Activated T-cell treated with anti-CD3 and anti-CD28 coated beads, Interleukin-2, amount 50 U/mL, for 4 hours (primary cell): ENCODE measurements at regions not wholly inside any gene's neighbourhood (a gene's known extent, or its start where the extent isn't known, plus 50 kb on each side); places are given as distances from the start of the nearest gene placed in this dataset.

ENCODE experiments used
- ATAC-seq, 2 donors: fragments of 200-7000 bp; cut with Tn5 transposase; one replicate each; pipeline ENCODE4 v1.10.0; 2021
- DNase-seq: peaks from one replicate; pipeline ENCODE4 v3.0.0-alpha.2; 2020
- H3K27me3 Mint-ChIP-seq: one replicate; pipeline ENCODE4 v1.8.0; 2021; ENCODE audit warnings: low read depth, mixed read lengths
- H3K36me3 Mint-ChIP-seq: one replicate; pipeline ENCODE4 v1.8.0; 2022; ENCODE audit warnings: mixed read lengths; ENCODE audit not compliant: insufficient read depth
- H3K4me1 Mint-ChIP-seq: one replicate; pipeline ENCODE4 v1.8.0; 2021; ENCODE audit warnings: low read depth, mixed read lengths
- H3K4me3 Mint-ChIP-seq: one replicate; pipeline ENCODE4 v1.8.0; 2021; ENCODE audit warnings: mild to moderate bottlenecking, moderate library complexity, mixed read lengths
- H3K9me3 Mint-ChIP-seq: one replicate; pipeline ENCODE4 v1.8.0; 2021; ENCODE audit warnings: mixed read lengths

- no peak for ATAC-seq
- Mint-ChIP-seq H3K9me3 (no peaks in the 10 kb centered on the region), H3K4me1 (no peaks in the 10 kb centered on the region), H3K27me3 (no peaks in the 10 kb centered on the region), H3K4me3 (no peak overlapping the region), H3K36me3 (peaks cover 2% of the 10 kb centered on the region)
- DNase-seq, result no peak
Observed at GRCh38 chr2:15773204-15773603, 167.1 kb upstream of the MYCN start.

- Mint-ChIP-seq H3K9me3 (no peaks in the 10 kb centered on the region), H3K4me1 (no peaks in the 10 kb centered on the region), H3K27me3 (no peaks in the 10 kb centered on the region), H3K36me3 (peaks cover 2% of the 10 kb centered on the region), H3K4me3 (no peak overlapping the region)
- DNase-seq, result no peak
- ATAC-seq, result no peak
Observed at GRCh38 chr2:15773846-15774245, 166.5 kb upstream of the MYCN start.

GRCh38 chr2:15775753-15776628 is 164.4 kb upstream of the MYCN start:
- ATAC-seq (no peak), DNase-seq (no peak)
- peaks cover 2% of the 10 kb centered on the region for H3K36me3 Mint-ChIP-seq
- no peak overlapping the region for H3K4me3 Mint-ChIP-seq
- H3K27me3 Mint-ChIP-seq, result peaks cover 6% of the 10 kb centered on the region
- H3K9me3 Mint-ChIP-seq, result no peaks in the 10 kb centered on the region
- H3K4me1 Mint-ChIP-seq, result no peaks in the 10 kb centered on the region

GRCh38 chr2:15776629-15776919 is 163.8 kb upstream of the MYCN start:
- DNase-seq, result no peak
- no peaks in the 10 kb centered on the region for H3K9me3 Mint-ChIP-seq

GRCh38 chr2:15776992-15777702 is 163.2 kb upstream of the MYCN start:
- no peaks in the 10 kb centered on the region for H3K4me1 Mint-ChIP-seq
- peaks cover 6% of the 10 kb centered on the region for H3K27me3 Mint-ChIP-seq
- DNase-seq (no peak), ATAC-seq (no peak)
- H3K4me3 Mint-ChIP-seq, result no peak overlapping the region
- peaks cover 2% of the 10 kb centered on the region for H3K36me3 Mint-ChIP-seq
- no peaks in the 10 kb centered on the region for H3K9me3 Mint-ChIP-seq

More at GRCh38 chr2:15776629-15776919, 163.8 kb upstream of the MYCN start:
- peaks cover 2% of the 10 kb centered on the region for H3K36me3 Mint-ChIP-seq
- H3K4me1 Mint-ChIP-seq, result no peaks in the 10 kb centered on the region
- no peak overlapping the region for H3K4me3 Mint-ChIP-seq
- no peak for ATAC-seq
- H3K27me3 Mint-ChIP-seq, result peaks cover 6% of the 10 kb centered on the region

GRCh38 chr2:15777795-15778371 is 162.5 kb upstream of the MYCN start:
- DNase-seq, result no peak

GRCh38 chr2:15778529-15779219 is 161.7 kb upstream of the MYCN start:
- Mint-ChIP-seq H3K27me3 (peaks cover 6% of the 10 kb centered on the region), H3K36me3 (peaks cover 2% of the 10 kb centered on the region), H3K4me3 (no peak overlapping the region), H3K4me1 (no peaks in the 10 kb centered on the region), H3K9me3 (no peaks in the 10 kb centered on the region)
- ATAC-seq (no peak), DNase-seq (no peak)

More at GRCh38 chr2:15777795-15778371, 162.5 kb upstream of the MYCN start:
- no peaks in the 10 kb centered on the region for H3K4me1 Mint-ChIP-seq
- H3K27me3 Mint-ChIP-seq, result peaks cover 6% of the 10 kb centered on the region
- no peaks in the 10 kb centered on the region for H3K9me3 Mint-ChIP-seq
- H3K4me3 Mint-ChIP-seq, result no peak overlapping the region
- ATAC-seq, result no peak
- peaks cover 2% of the 10 kb centered on the region for H3K36me3 Mint-ChIP-seq

GRCh38 chr2:15779381-15780041 is 160.8 kb upstream of the MYCN start:
- Mint-ChIP-seq H3K36me3 (peaks cover 2% of the 10 kb centered on the region), H3K27me3 (peaks cover 6% of the 10 kb centered on the region), H3K4me3 (no peak overlapping the region), H3K9me3 (no peaks in the 10 kb centered on the region), H3K4me1 (no peaks in the 10 kb centered on the region)
- DNase-seq (no peak), ATAC-seq (no peak)

- DNase-seq (no peak), ATAC-seq (no peak)
- H3K36me3 Mint-ChIP-seq, result peaks cover 2% of the 10 kb centered on the region
- no peaks in the 10 kb centered on the region for H3K4me1 Mint-ChIP-seq
- H3K4me3 Mint-ChIP-seq, result no peak overlapping the region
- no peaks in the 10 kb centered on the region for H3K9me3 Mint-ChIP-seq
- H3K27me3 Mint-ChIP-seq, result peaks cover 6% of the 10 kb centered on the region
Observed at GRCh38 chr2:15780234-15780633, 160.1 kb upstream of the MYCN start.

- ATAC-seq (no peak), DNase-seq (no peak)
- no peak overlapping the region for H3K4me3 Mint-ChIP-seq
- H3K36me3 Mint-ChIP-seq, result peaks cover 2% of the 10 kb centered on the region
- H3K9me3 Mint-ChIP-seq, result no peaks in the 10 kb centered on the region
- no peaks in the 10 kb centered on the region for H3K4me1 Mint-ChIP-seq
- peaks cover 6% of the 10 kb centered on the region for H3K27me3 Mint-ChIP-seq
Observed at GRCh38 chr2:15780912-15781574, 159.3 kb upstream of the MYCN start.

GRCh38 chr2:15782009-15782751 is 158.2 kb upstream of the MYCN start:
- H3K27me3 Mint-ChIP-seq, result peaks cover 6% of the 10 kb centered on the region
- DNase-seq (no peak), ATAC-seq (no peak)
- H3K4me3 Mint-ChIP-seq, result no peak overlapping the region
- peaks cover 2% of the 10 kb centered on the region for H3K36me3 Mint-ChIP-seq
- H3K4me1 Mint-ChIP-seq, result no peaks in the 10 kb centered on the region
- no peaks in the 10 kb centered on the region for H3K9me3 Mint-ChIP-seq

- H3K9me3 Mint-ChIP-seq, result no peaks in the 10 kb centered on the region
- no peak for DNase-seq
- H3K4me3 Mint-ChIP-seq, result no peak overlapping the region
- no peaks in the 10 kb centered on the region for H3K4me1 Mint-ChIP-seq
- no peak for ATAC-seq
- peaks cover 6% of the 10 kb centered on the region for H3K27me3 Mint-ChIP-seq
- peaks cover 1% of the 10 kb centered on the region for H3K36me3 Mint-ChIP-seq
Observed at GRCh38 chr2:15782769-15783294, 157.5 kb upstream of the MYCN start.

- DNase-seq (no peak), ATAC-seq (no peak)
- Mint-ChIP-seq H3K36me3 (no peaks in the 10 kb centered on the region), H3K4me1 (no peaks in the 10 kb centered on the region), H3K4me3 (no peak overlapping the region), H3K9me3 (no peaks in the 10 kb centered on the region), H3K27me3 (peaks cover 6% of the 10 kb centered on the region)
Observed at GRCh38 chr2:15783489-15783888, 156.9 kb upstream of the MYCN start.
